Cardiac septum (tissue), 1 donor: ENCODE measurements at regions not wholly inside any gene's neighbourhood (a gene's known extent, or its start where the extent isn't known, plus 50 kb on each side); places are given as distances from the start of the nearest gene placed in this dataset.

Source experiments
- DNase-seq: peaks from one replicate; pipeline ENCODE4 v3.0.0-alpha.2; 2020; ENCODE audit warnings: low spot score
- intact Hi-C: fragments of 100-400 bp; cut with DNase I; formaldehyde crosslinking; loops from one replicate; pipeline ENCODE4 v1.14.0; 2022
- donor health status: DM: no; HTN: no; CAD: no.

GRCh38 chr6:51415501-51415900 lies 596.8 kb downstream of the TFAP2B start:
- intact Hi-C loops = no loop called here
- DNase-seq = no peak

GRCh38 chr6:51429017-51429712 lies 610.5 kb downstream of the TFAP2B start:
- intact Hi-C loops = no loop called here
- DNase-seq = no peak

- intact Hi-C loops = no loop called here
- DNase-seq = no peak
Measured at GRCh38 chr6:51430589-51430988, 611.9 kb downstream of the TFAP2B start.

- no peak for DNase-seq
- intact Hi-C loops = no loop called here
Measured at GRCh38 chr6:51432481-51432880, 613.8 kb downstream of the TFAP2B start.

GRCh38 chr6:51450248-51450957 lies 631.7 kb downstream of the TFAP2B start:
- no peak for DNase-seq
- intact Hi-C loops = no loop called here

- intact Hi-C loops = no loop called here
- DNase-seq = no peak
Measured at GRCh38 chr6:51450958-51451357, 632.3 kb downstream of the TFAP2B start.

GRCh38 chr6:51456282-51456681 lies 631.1 kb downstream of the PKHD1 start:
- intact Hi-C loops = no loop called here
- no peak for DNase-seq

GRCh38 chr6:51459958-51460357 lies 627.5 kb downstream of the PKHD1 start:
- DNase-seq = no peak
- intact Hi-C loops = no loop called here

- intact Hi-C loops = no loop called here
- no peak for DNase-seq
Measured at GRCh38 chr6:51462896-51463295, 624.5 kb downstream of the PKHD1 start.

GRCh38 chr6:51463321-51463720 lies 624.1 kb downstream of the PKHD1 start:
- no peak for DNase-seq
- intact Hi-C loops = no loop called here

GRCh38 chr6:51464956-51465355 lies 622.5 kb downstream of the PKHD1 start:
- no peak for DNase-seq
- intact Hi-C loops = no loop called here

- intact Hi-C loops = no loop called here
- DNase-seq = no peak
Measured at GRCh38 chr6:51466427-51466826, 621.0 kb downstream of the PKHD1 start.

- DNase-seq = no peak
- intact Hi-C loops = no loop called here
Measured at GRCh38 chr6:51467231-51467952, 620.0 kb downstream of the PKHD1 start.

- intact Hi-C loops = no loop called here
- DNase-seq = no peak
Measured at GRCh38 chr6:51468704-51469103, 618.7 kb downstream of the PKHD1 start.

GRCh38 chr6:51472745-51473487 lies 614.5 kb downstream of the PKHD1 start:
- intact Hi-C loops = no loop called here
- no peak for DNase-seq

- intact Hi-C loops = no loop called here
- no peak for DNase-seq
Measured at GRCh38 chr6:51474022-51474975, 613.1 kb downstream of the PKHD1 start.

GRCh38 chr6:51477711-51478311 lies 609.6 kb downstream of the PKHD1 start:
- no peak for DNase-seq
- intact Hi-C loops = no loop called here

- intact Hi-C loops = no loop called here
- DNase-seq = no peak
Measured at GRCh38 chr6:51479296-51479695, 608.1 kb downstream of the PKHD1 start.

GRCh38 chr6:51480040-51480439 lies 607.4 kb downstream of the PKHD1 start:
- no peak for DNase-seq
- intact Hi-C loops = no loop called here
